GM12873 (cell line): ENCODE measurements at regions not wholly inside any gene's neighbourhood (a gene's known extent, or its start where the extent isn't known, plus 50 kb on each side); places are given as distances from the start of the nearest gene placed in this dataset.

ENCODE experiments used
- CTCF ChIP-seq: IDR thresholded peaks from 2 replicates; pipeline ENCODE4 v1.5.1; 2012; ENCODE audit warnings: low read depth, mild to moderate bottlenecking, moderate library complexity, low read length, control low read depth; ENCODE audit not compliant: insufficient read depth; ENCODE audit errors: missing control alignments

- TF ChIP-seq CTCF: no peak
Measured at GRCh38 chr3:177787279-177788041, 590.2 kb upstream of the TBL1XR1 start.

GRCh38 chr3:177789500-177789899 lies 592.2 kb upstream of the TBL1XR1 start:
- TF ChIP-seq CTCF: no peak

GRCh38 chr3:177792311-177793030 lies 595.2 kb upstream of the TBL1XR1 start:
- TF ChIP-seq CTCF: no peak

GRCh38 chr3:177793451-177793850 lies 596.2 kb upstream of the TBL1XR1 start:
- TF ChIP-seq CTCF: no peak

- no peak for TF ChIP-seq CTCF
Measured at GRCh38 chr3:177795216-177795615, 597.9 kb upstream of the TBL1XR1 start.

GRCh38 chr3:177795859-177796258 lies 598.6 kb upstream of the TBL1XR1 start:
- no peak for TF ChIP-seq CTCF

GRCh38 chr3:177800561-177800960 lies 603.3 kb upstream of the TBL1XR1 start:
- no peak for TF ChIP-seq CTCF
